Ovary (tissue), 7 donors: ENCODE measurements at regions not wholly inside any gene's neighbourhood (a gene's known extent, or its start where the extent isn't known, plus 50 kb on each side); places are given as distances from the start of the nearest gene placed in this dataset.

Source experiments
- DNase-seq, 5 donors: peaks; one replicate each; pipeline ENCODE4 v3.0.0-alpha.2; 2019 to 2020
- H3K27ac ChIP-seq, 2 donors: fragments of 200-600 bp; one replicate each; pipeline versions ENCODE4 v1.5.1 to v1.8.0; 2019 to 2022
- H3K27me3 ChIP-seq: fragments of 200-600 bp; one replicate; pipeline ENCODE4 v1.8.0; 2022
- H3K36me3 ChIP-seq: fragments of 200-600 bp; sonication (generic); one replicate; pipeline ENCODE4 v1.5.1; 2019
- H3K4me1 ChIP-seq: one replicate; pipeline ENCODE4 v1.8.1; 2013; ENCODE audit warnings: mild to moderate bottlenecking, moderate library complexity; ENCODE audit not compliant: insufficient read depth
- H3K4me3 ChIP-seq: fragments of 200-600 bp; sonication (generic); one replicate; pipeline ENCODE4 v1.5.1; 2017
- H3K9me3 ChIP-seq, 2 donors: fragments of 200-600 bp in 1 of 2; sonication (generic) in 1 of 2; one replicate each; pipeline versions ENCODE4 v1.5.1 to v1.8.1; 2013 to 2019; ENCODE audit warnings: mild to moderate bottlenecking in 1 of 2, moderate library complexity in 1 of 2
- CTCF ChIP-seq, 3 donors: fragments of 450-650 bp in 2 of 3; fragments of 200-600 bp in 1 of 3; IDR thresholded peaks; one replicate each; pipeline versions ENCODE4 v1.5.1 to v1.8.0; 2016 to 2022; ENCODE audit warnings: antibody characterized with exemption in 3 of 3, mild to moderate bottlenecking in 1 of 3
- EP300 ChIP-seq: sonication (generic); formaldehyde crosslinking; IDR thresholded peaks from one replicate; pipeline ENCODE4 v1.6.1; 2017; ENCODE audit warnings: antibody characterized with exemption
- POLR2A ChIP-seq: fragments of 450-650 bp; IDR thresholded peaks from one replicate; pipeline ENCODE4 v1.6.1; 2017; ENCODE audit warnings: antibody characterized with exemption, mild to moderate bottlenecking, moderate library complexity
- WGBS, 3 donors: extraction: QIAGEN DNeasy Blood & Tissue Kit in 1 of 3; methylation state at CpG; one replicate each; pipeline versions ENCODE4 v1.1.5 to v1.1.7; 2013 to 2017; 5-methylcytosine and 5-hydroxymethylcytosine counted together
- intact Hi-C, 4 donors: fragments of 100-400 bp; cut with DNase I; formaldehyde crosslinking; loops; one replicate each; pipeline versions ENCODE4 v1.11.0 to v1.15.1; 2022 to 2023
- donor health status: DM: no; HTN: no; CAD: no; lungs with moderate emphysema.
- donor health status: DM: no; HTN: no; CAD: no.
- donor health status: Bipolar disorder and iron deficiency.
- donor health status: DM: no; HTN: no; CAD: no.
- donor health status: DM: yes; HTN: yes; CAD: no.

DNA sequence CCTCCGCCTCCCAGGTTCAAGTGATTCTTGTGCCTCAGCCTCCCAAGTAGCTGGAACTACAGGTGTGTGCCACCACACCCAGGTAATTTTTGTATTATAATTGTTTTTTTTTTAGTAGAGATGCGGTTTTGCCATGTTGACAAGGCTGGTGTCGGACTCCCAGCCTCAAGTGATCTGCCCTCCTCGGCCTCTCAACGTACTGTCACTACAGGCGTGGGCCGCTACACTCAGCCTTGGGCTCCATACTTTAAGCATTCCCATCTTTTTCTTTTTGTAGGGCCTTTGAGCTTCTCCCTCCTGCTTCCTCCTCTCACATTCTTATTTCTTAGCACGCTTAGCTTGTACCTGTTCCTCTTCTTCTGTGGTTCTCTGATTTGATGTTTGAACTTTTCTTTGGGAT is 62.8 kb downstream of the SERPINA3 start:
- Histone ChIP-seq H3K27ac (no peak overlapping the region), H3K27me3 (no peaks in the 10 kb centered on the region), H3K4me1 (no peaks in the 10 kb centered on the region), H3K4me3 (no peak overlapping the region), H3K36me3 (no peaks in the 10 kb centered on the region), H3K9me3 (no peaks in the 10 kb centered on the region)
- DNase-seq = no peak
- TF ChIP-seq CTCF (IDR thresholded peaks at IDR 0.05) (no peak), POLR2A (no peak), EP300 (no peak)
- intact Hi-C loops = no loop called here
- WGBS, 3 donors = 95 to 97% (median 96%) methylated on average over 8 of the region's 8 CpGs

GRCh38 chr14:94673781-94674231 is 61.6 kb downstream of the SERPINA3 start:
- no peaks in the 10 kb centered on the region for H3K27me3 ChIP-seq
- intact Hi-C loops = no loop called here
- DNase-seq = no peak

More at GRCh38 chr14:94673781-94674231, 61.6 kb downstream of the SERPINA3 start:
- Histone ChIP-seq H3K27ac (no peak overlapping the region), H3K4me1 (no peaks in the 10 kb centered on the region), H3K4me3 (no peak overlapping the region), H3K9me3 (no peaks in the 10 kb centered on the region), H3K36me3 (no peaks in the 10 kb centered on the region)
- TF ChIP-seq CTCF (IDR thresholded peaks at IDR 0.05) (no peak), EP300 (no peak), POLR2A (no peak)
- 38 to 52% (median 38%) methylated on average over 12 of the region's 12 CpGs for WGBS, 3 donors
